IPS-18a (cell line): ENCODE measurements at regions not wholly inside any gene's neighbourhood (a gene's known extent, or its start where the extent isn't known, plus 50 kb on each side); places are given as distances from the start of the nearest gene placed in this dataset.
A peak's percentile ranks its signal among the peaks of the same experiment; 100 is the strongest.
"Not testable (repeated sequence)": the region's sequence is repeated elsewhere in the genome, so short reads cannot be mapped to it uniquely, and the experiment has no call there.

Experiments
- H3K27ac ChIP-seq: one replicate; pipeline ENCODE4 v1.5.1; 2013; ENCODE audit warnings: low read length
- H3K27me3 ChIP-seq: one replicate; pipeline ENCODE4 v1.6.1; 2013; ENCODE audit warnings: mild to moderate bottlenecking, low read length; ENCODE audit not compliant: control insufficient read depth, insufficient read depth
- H3K36me3 ChIP-seq: one replicate; pipeline ENCODE4 v1.6.1; 2013; ENCODE audit warnings: low read depth, low read length; ENCODE audit not compliant: control insufficient read depth
- H3K4me1 ChIP-seq: one replicate; pipeline ENCODE4 v1.6.1; 2013; ENCODE audit warnings: low read depth, low read length; ENCODE audit not compliant: control insufficient read depth
- H3K4me3 ChIP-seq: one replicate; pipeline ENCODE4 v1.5.1; 2013; ENCODE audit warnings: low read length
- H3K9ac ChIP-seq: one replicate; pipeline ENCODE4 v1.6.1; 2013; ENCODE audit warnings: mild to moderate bottlenecking, low read length, moderate library complexity
- H3K9me3 ChIP-seq: one replicate; pipeline ENCODE4 v1.6.1; 2013; ENCODE audit warnings: low read depth, low read length; ENCODE audit not compliant: control insufficient read depth

DNA sequence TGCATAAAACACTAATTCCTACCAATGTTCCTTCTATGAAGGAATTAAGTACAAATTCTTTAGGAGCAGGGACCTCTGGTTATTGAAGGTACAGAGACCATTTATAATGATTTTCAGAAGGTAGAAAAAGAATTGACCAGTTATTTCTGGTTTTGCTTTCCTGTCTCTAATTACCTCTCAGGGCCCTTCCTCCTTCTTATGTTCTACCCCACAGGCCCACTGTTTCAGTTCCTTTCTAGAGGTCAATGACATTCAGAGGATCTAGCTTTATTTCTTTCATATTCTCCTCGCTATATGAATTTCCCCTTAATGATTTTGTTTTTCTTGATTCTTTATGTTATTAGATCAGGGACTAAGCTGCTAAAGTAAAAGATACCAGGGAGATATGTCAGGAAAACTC, 345.0 kb upstream of the SPRY2 start:
- Histone ChIP-seq H3K4me1 (peaks cover 9% of the 10 kb centered on the region), H3K36me3 (no peaks in the 10 kb centered on the region), H3K4me3 (no peak overlapping the region), H3K9me3 (no peaks in the 10 kb centered on the region), H3K27me3 (no peaks in the 10 kb centered on the region), H3K27ac (no peak overlapping the region), H3K9ac (no peak overlapping the region)

GRCh38 chr13:80684217-80684991, 343.5 kb upstream of the SPRY2 start:
- Histone ChIP-seq H3K9me3 (no peaks in the 10 kb centered on the region), H3K4me3 (no peak overlapping the region), H3K9ac (no peak overlapping the region), H3K36me3 (no peaks in the 10 kb centered on the region), H3K27me3 (no peaks in the 10 kb centered on the region), H3K27ac (peak overlapping the region; percentile 68), H3K4me1 (peaks cover 9% of the 10 kb centered on the region)

- H3K9me3 ChIP-seq, result no peaks in the 10 kb centered on the region
- no peak overlapping the region for H3K27ac ChIP-seq
- H3K9ac ChIP-seq, result no peak overlapping the region
- H3K27me3 ChIP-seq, result no peaks in the 10 kb centered on the region
- H3K4me1 ChIP-seq, result peaks cover 9% of the 10 kb centered on the region
- H3K36me3 ChIP-seq, result no peaks in the 10 kb centered on the region
- no peak overlapping the region for H3K4me3 ChIP-seq
Measured at GRCh38 chr13:80680786-80681366, 339.9 kb upstream of the SPRY2 start.

GRCh38 chr13:80679423-80679822, 338.5 kb upstream of the SPRY2 start:
- Histone ChIP-seq H3K36me3 (no peaks in the 10 kb centered on the region), H3K4me3 (no peak overlapping the region), H3K27me3 (no peaks in the 10 kb centered on the region), H3K27ac (no peak overlapping the region), H3K9me3 (no peaks in the 10 kb centered on the region), H3K4me1 (peaks cover 3% of the 10 kb centered on the region), H3K9ac (no peak overlapping the region)

- no peaks in the 10 kb centered on the region for H3K36me3 ChIP-seq
- H3K4me3 ChIP-seq, result no peak overlapping the region
- H3K27ac ChIP-seq, result no peak overlapping the region
- H3K27me3 ChIP-seq, result no peaks in the 10 kb centered on the region
- H3K9me3 ChIP-seq, result no peaks in the 10 kb centered on the region
- no peak overlapping the region for H3K9ac ChIP-seq
- H3K4me1 ChIP-seq, result no peaks in the 10 kb centered on the region
Measured at GRCh38 chr13:80677227-80677626, 336.3 kb upstream of the SPRY2 start.

GRCh38 chr13:80675442-80675841, 334.5 kb upstream of the SPRY2 start:
- not testable (repeated sequence) for H3K27me3 ChIP-seq

DNA sequence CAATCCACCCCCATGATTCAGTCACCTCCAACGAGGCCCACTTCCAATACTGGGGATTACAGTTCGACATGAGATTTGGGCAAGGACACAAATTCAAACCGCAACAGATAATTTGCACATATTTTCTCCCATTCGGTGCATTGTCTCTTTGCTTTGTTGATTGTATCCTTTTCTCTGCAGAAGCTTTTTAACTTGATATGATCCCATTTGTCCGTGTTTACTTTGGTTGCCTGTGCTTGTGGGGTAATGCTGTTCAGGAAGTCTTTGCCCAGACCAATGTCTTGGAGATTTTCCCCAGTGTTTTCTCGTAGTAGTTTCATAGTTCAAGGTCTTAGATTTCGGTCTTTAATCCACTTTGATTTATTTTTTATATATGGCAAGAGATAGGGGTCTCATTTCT, 330.8 kb upstream of the SPRY2 start:
- Histone ChIP-seq H3K36me3 (no peaks in the 10 kb centered on the region), H3K27ac (no peak overlapping the region), H3K4me3 (no peak overlapping the region), H3K9ac (no peak overlapping the region), H3K27me3 (no peaks in the 10 kb centered on the region), H3K9me3 (no peaks in the 10 kb centered on the region), H3K4me1 (no peaks in the 10 kb centered on the region)

More at GRCh38 chr13:80675442-80675841, 334.5 kb upstream of the SPRY2 start:
- H3K27ac ChIP-seq, H3K36me3 ChIP-seq, H3K9ac ChIP-seq, H3K4me3 ChIP-seq, H3K4me1 ChIP-seq, H3K9me3 ChIP-seq: not testable (repeated sequence)

DNA sequence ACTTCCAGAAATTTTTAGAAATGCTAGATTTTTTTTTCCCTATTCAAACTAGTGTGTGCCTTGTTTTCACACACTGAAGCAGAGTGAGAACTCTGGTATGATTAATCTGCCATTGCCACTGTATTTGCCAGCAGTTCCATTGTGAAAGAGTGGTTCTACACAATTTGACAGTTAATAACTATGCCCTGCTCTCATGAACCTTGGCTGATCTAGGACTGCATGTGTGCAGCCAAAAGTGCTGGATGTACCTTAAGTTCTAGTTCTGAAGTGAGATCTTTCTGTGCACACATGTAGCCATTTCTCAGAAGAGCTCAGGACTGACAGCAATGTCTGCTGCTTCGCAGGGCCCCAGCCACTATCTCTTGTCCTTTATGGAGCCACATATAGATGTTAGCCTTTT, 328.2 kb upstream of the SPRY2 start:
- peaks cover 6% of the 10 kb centered on the region for H3K4me1 ChIP-seq
- no peaks in the 10 kb centered on the region for H3K36me3 ChIP-seq
- no peaks in the 10 kb centered on the region for H3K27me3 ChIP-seq
- H3K9me3 ChIP-seq, result no peaks in the 10 kb centered on the region
- no peak overlapping the region for H3K9ac ChIP-seq
- no peak overlapping the region for H3K4me3 ChIP-seq
- no peak overlapping the region for H3K27ac ChIP-seq

GRCh38 chr13:80668452-80668851, 327.5 kb upstream of the SPRY2 start:
- Histone ChIP-seq H3K27me3 (no peaks in the 10 kb centered on the region), H3K9ac (no peak overlapping the region), H3K4me3 (no peak overlapping the region), H3K27ac (no peak overlapping the region), H3K4me1 (peaks cover 6% of the 10 kb centered on the region), H3K36me3 (no peaks in the 10 kb centered on the region), H3K9me3 (no peaks in the 10 kb centered on the region)

DNA sequence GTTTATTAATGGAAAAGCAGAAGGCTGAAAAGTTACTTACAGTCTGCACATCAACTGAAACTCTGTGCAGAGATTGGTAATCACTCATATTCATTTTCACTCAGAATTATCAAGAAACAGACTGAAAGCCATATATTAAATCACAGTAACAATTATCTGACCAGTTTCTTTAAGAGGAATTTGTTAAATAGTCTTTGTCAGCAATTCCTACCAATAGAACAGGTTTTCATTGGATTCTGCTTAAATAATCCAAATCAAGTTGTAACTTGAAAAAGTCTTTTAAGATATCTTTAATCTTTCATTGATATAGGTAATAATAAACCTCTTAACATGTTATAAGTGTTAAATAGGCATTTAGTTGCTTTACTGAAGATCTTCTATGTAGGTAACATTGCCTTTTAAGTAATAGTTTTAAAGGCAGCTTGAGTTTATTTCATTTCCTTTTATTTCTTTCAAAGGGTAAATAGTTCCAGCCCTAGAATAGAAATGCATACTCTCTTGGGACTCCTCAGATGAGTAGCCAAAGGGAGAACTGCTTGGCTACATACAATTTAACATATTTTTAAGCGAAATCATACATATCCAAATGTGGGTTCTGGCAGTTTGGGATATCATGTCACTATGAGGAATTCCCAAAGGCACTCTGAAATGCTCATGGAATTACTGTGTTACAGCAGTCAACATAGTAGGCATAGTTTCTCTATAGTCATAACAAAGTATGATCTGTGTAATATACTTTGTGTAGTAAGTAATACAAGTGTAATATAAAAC, 326.0 kb upstream of the SPRY2 start:
- no peak overlapping the region for H3K27ac ChIP-seq
- peaks cover 6% of the 10 kb centered on the region for H3K4me1 ChIP-seq
- no peak overlapping the region for H3K4me3 ChIP-seq
- no peaks in the 10 kb centered on the region for H3K9me3 ChIP-seq
- H3K27me3 ChIP-seq, result no peaks in the 10 kb centered on the region
- H3K9ac ChIP-seq, result no peak overlapping the region
- no peaks in the 10 kb centered on the region for H3K36me3 ChIP-seq

- Histone ChIP-seq H3K36me3 (no peaks in the 10 kb centered on the region), H3K9ac (no peak overlapping the region)
Measured at GRCh38 chr13:80665792-80666333, 324.9 kb upstream of the SPRY2 start.

More at GRCh38 chr13:80665792-80666333, 324.9 kb upstream of the SPRY2 start:
- H3K4me1 ChIP-seq, result peaks cover 6% of the 10 kb centered on the region
- H3K27ac ChIP-seq, result no peak overlapping the region
- no peaks in the 10 kb centered on the region for H3K9me3 ChIP-seq
- no peak overlapping the region for H3K4me3 ChIP-seq
- H3K27me3 ChIP-seq, result no peaks in the 10 kb centered on the region
